ENCODE measurements at regions not wholly inside any gene's neighbourhood (a gene's known extent, or its start where the extent isn't known, plus 50 kb on each side); places are given as distances from the start of the nearest gene placed in this dataset.

- no peaks in the 10 kb centered on the region for H3K4me1 ChIP-seq (ENCODE audit: insufficient read depth)
- no peak for DNase-seq (ENCODE audit: low spot score)
- H3K27me3 ChIP-seq: no peaks in the 10 kb centered on the region
- no peak for TF ChIP-seq EZH2 (IDR thresholded peaks at IDR 0.05; ENCODE audit: borderline replicate concordance)
- TF ChIP-seq CTCF (IDR thresholded peaks at IDR 0.05; ENCODE audit: poor library complexity): no peak
- no peak for TF ChIP-seq EZH2phosphoT487 (IDR thresholded peaks at IDR 0.05; ENCODE audit: low read depth, severe bottlenecking, unreplicated experiment)
- H3K4me3 ChIP-seq: no peak overlapping the region
- H4K20me1 ChIP-seq (ENCODE audit: insufficient read depth, poor library complexity, severe bottlenecking): no peaks in the 10 kb centered on the region
- WGBS (ENCODE audit: low lambda C conversion rate, missing lambda C conversion rate): 86% methylated on average over 3 of the region's 3 CpGs
- no peak overlapping the region for H3K4me2 ChIP-seq
- no peaks in the 10 kb centered on the region for H3K36me3 ChIP-seq (replicated peaks; ENCODE audit: insufficient read depth, low read depth)
- H3K9me2 ChIP-seq (replicated peaks; ENCODE audit: insufficient read depth): no peaks in the 10 kb centered on the region
- H3K9me3 ChIP-seq (ENCODE audit: low read depth): no peaks in the 10 kb centered on the region
- no peaks in the 10 kb centered on the region for H3K79me2 ChIP-seq
- H3K27ac ChIP-seq: no peak overlapping the region
- no peak overlapping the region for H2AFZ ChIP-seq
Observed at GRCh38 chr2:217736776-217737550, 265.8 kb downstream of the TNS1 start.

GRCh38 chr2:217735899-217736298 is 266.9 kb downstream of the TNS1 start:
- no peaks in the 10 kb centered on the region for H3K9me2 ChIP-seq (replicated peaks; ENCODE audit: insufficient read depth)
- H3K4me1 ChIP-seq (ENCODE audit: insufficient read depth): no peaks in the 10 kb centered on the region
- H3K27ac ChIP-seq: no peak overlapping the region
- no peak overlapping the region for H2AFZ ChIP-seq
- no peaks in the 10 kb centered on the region for H3K36me3 ChIP-seq (replicated peaks; ENCODE audit: insufficient read depth, low read depth)
- no peaks in the 10 kb centered on the region for H3K9me3 ChIP-seq (ENCODE audit: low read depth)
- H3K27me3 ChIP-seq: no peaks in the 10 kb centered on the region
- DNase-seq (ENCODE audit: low spot score): no peak
- no peak for TF ChIP-seq CTCF (IDR thresholded peaks at IDR 0.05; ENCODE audit: poor library complexity)
- TF ChIP-seq EZH2 (IDR thresholded peaks at IDR 0.05; ENCODE audit: borderline replicate concordance): no peak
- TF ChIP-seq EZH2phosphoT487 (IDR thresholded peaks at IDR 0.05; ENCODE audit: low read depth, severe bottlenecking, unreplicated experiment): no peak
- 61% methylated on average over 3 of the region's 3 CpGs for WGBS (ENCODE audit: low lambda C conversion rate, missing lambda C conversion rate)
- no peaks in the 10 kb centered on the region for H4K20me1 ChIP-seq (ENCODE audit: insufficient read depth, poor library complexity, severe bottlenecking)
- no peaks in the 10 kb centered on the region for H3K79me2 ChIP-seq
- no peak overlapping the region for H3K4me3 ChIP-seq
- no peak overlapping the region for H3K4me2 ChIP-seq

- Histone ChIP-seq H3K9me2 (replicated peaks; ENCODE audit: insufficient read depth) (no peaks in the 10 kb centered on the region), H3K4me2 (no peak overlapping the region), H3K4me1 (ENCODE audit: insufficient read depth) (no peaks in the 10 kb centered on the region), H3K36me3 (replicated peaks; ENCODE audit: insufficient read depth, low read depth) (no peaks in the 10 kb centered on the region), H3K27me3 (no peaks in the 10 kb centered on the region), H4K20me1 (ENCODE audit: insufficient read depth, poor library complexity, severe bottlenecking) (no peaks in the 10 kb centered on the region), H3K9me3 (ENCODE audit: low read depth) (no peaks in the 10 kb centered on the region), H3K4me3 (no peak overlapping the region), H2AFZ (no peak overlapping the region), H3K79me2 (no peaks in the 10 kb centered on the region), H3K27ac (no peak overlapping the region)
- no peak for TF ChIP-seq EZH2 (IDR thresholded peaks at IDR 0.05; ENCODE audit: borderline replicate concordance)
- no peak for TF ChIP-seq CTCF (IDR thresholded peaks at IDR 0.05; ENCODE audit: poor library complexity)
- no peak for TF ChIP-seq EZH2phosphoT487 (IDR thresholded peaks at IDR 0.05; ENCODE audit: low read depth, severe bottlenecking, unreplicated experiment)
- no peak for DNase-seq (ENCODE audit: low spot score)
Observed at GRCh38 chr2:217735034-217735433, 267.8 kb downstream of the TNS1 start.
